Prostate gland (tissue), 2 donors: ENCODE measurements at regions not wholly inside any gene's neighbourhood (a gene's known extent, or its start where the extent isn't known, plus 50 kb on each side); places are given as distances from the start of the nearest gene placed in this dataset.

Experiments
- CTCF ChIP-seq, 4 experiments: fragments of 200-600 bp in 2 of 4; fragments of 450-650 bp in 2 of 4; sonication (generic) in 2 of 4; IDR thresholded peaks; 1 replicate in 3 of 4; 2 replicates in 1 of 4; pipeline ENCODE4 v1.5.1; 2016 to 2019; ENCODE audit warnings: antibody characterized with exemption in 4 of 4, mild to moderate bottlenecking in 2 of 4, moderate library complexity in 2 of 4
- POLR2A ChIP-seq: fragments of 450-650 bp; IDR thresholded peaks from one replicate; pipeline ENCODE4 v1.6.1; 2016; ENCODE audit warnings: antibody characterized with exemption, mild to moderate bottlenecking

DNA sequence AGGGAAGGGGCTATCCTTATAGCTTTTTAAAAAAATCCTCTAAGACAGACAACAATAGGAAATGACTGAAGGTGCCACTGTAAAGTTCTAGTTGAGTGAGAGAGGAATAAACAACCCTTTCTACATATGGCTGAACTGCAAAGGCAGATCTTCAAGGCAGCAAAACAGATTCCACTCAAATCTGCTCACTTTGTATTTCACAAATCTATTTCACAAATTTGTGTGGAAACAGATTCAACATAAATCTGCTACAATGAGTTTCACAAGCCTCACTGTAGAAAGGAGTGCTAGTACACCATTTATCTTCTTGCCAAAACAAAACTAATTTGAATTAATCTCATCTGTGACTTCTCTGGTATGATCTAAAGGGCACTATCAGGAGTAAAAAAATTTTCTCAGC, 451.3 kb downstream of the PLA2G4A start:
- no peak for TF ChIP-seq CTCF (IDR thresholded peaks at IDR 0.05)
- no peak for TF ChIP-seq POLR2A
